ENCODE measurements at regions not wholly inside any gene's neighbourhood (a gene's known extent, or its start where the extent isn't known, plus 50 kb on each side); places are given as distances from the start of the nearest gene placed in this dataset.

DNA sequence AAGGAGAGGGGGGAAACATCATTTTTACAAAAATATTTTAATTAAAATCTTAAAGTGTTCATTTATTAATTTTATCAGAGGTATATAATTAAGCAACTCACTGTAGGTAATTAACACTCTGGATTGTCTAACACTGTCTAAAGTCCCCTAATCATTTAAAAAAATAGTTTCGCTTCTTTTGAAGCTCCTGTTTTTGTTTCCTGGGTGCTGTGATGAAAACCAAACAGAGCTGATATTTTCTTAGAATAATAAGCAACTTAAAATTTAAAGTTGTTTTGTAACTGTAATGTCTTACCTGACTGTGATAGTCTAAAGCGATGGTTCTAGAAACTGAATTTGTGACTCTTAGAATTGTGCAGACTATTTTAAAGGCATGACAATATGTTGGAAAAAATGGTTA lies 961.0 kb downstream of the GATA3 start:
- H3K27ac ChIP-seq (ENCODE audit: low read length) = no peak overlapping the region
- H3K4me1 ChIP-seq (ENCODE audit: insufficient read depth, low read length) = peaks cover 4% of the 10 kb centered on the region; the same call in 1 of the 2 replicates
- H3K9me3 ChIP-seq (ENCODE audit: insufficient read depth, low read depth, low read length) = no peaks in the 10 kb centered on the region
- no peaks in the 10 kb centered on the region for H3K27me3 ChIP-seq (ENCODE audit: insufficient read depth, low read length)
- H3K9ac ChIP-seq (ENCODE audit: low read depth, low read length) = no peak overlapping the region
- H3K4me3 ChIP-seq (ENCODE audit: low read length) = no peak overlapping the region
- no peaks in the 10 kb centered on the region for H3K36me3 ChIP-seq (ENCODE audit: insufficient read depth, low read depth, low read length)

DNA sequence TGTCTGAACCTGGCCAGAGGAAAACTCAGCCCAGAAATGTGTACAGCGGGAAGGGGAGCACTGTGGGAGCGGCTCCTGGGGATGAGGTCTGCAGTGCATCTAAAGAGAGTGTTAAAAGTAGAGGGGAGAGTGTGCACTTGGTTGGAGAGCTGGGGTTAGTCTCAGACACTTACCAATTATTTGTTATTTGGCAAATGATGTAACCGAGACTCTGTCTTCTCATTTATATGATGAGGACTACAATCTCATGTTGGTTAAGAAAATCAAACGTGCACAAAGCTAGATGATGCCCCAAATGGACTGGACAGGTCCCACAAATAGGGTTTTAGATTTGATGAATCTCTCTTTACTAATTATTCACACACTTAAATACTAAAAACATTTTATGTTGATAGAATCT lies 962.4 kb downstream of the GATA3 start:
- Histone ChIP-seq H3K36me3 (ENCODE audit: insufficient read depth, low read depth, low read length) (no peaks in the 10 kb centered on the region), H3K4me3 (ENCODE audit: low read length) (no peak overlapping the region), H3K9me3 (ENCODE audit: insufficient read depth, low read depth, low read length) (no peaks in the 10 kb centered on the region), H3K9ac (ENCODE audit: low read depth, low read length) (no peak overlapping the region), H3K27ac (ENCODE audit: low read length) (no peak overlapping the region), H3K27me3 (ENCODE audit: insufficient read depth, low read length) (no peaks in the 10 kb centered on the region), H3K4me1 (ENCODE audit: insufficient read depth, low read length) (peaks cover 3% of the 10 kb centered on the region; the same call in 1 of the 2 replicates)

DNA sequence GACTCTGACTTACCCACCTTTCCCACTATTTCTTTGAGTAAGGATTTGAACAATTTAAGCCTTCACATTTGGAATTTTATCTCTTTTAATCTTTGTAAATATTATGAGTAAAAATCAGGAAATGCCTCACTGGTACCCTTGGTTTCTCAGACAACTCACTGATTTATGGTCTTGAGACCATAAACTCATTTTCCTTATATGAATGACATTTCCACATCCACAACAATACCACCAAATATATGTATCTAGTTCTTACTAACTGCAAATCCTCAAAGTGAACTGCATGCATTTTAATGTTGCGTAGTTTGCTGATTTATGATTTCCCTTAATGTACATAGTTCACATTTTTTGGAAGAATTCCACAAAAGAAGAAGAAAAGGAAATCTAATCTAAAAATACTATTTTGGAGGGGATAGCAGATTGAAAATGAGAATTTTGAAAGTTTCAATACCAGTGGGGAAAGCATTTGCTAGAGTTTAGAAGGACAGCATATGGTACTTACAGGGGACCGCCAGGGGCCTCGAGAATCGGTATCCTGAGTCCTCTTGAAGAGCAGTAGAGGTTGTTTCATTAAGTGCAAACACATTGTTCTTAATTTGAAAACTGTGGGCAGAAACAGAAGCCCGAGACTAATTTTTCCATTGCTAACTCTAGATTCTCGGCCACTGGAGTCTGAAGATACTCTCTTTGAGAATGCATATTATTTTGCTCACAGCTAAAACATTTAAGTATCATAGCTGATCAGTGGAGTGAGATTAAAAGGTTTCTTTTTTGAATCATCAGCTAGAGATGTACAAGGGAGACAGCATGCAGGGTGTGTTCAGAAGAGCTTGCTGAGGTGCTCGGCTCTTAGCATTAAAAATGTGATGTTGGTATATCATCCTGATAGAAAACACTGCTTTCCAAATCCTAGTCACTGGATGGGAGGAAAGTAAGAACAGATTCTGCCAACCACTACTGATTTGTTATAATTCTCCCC lies 964.0 kb downstream of the GATA3 start:
- no peak overlapping the region for H3K4me3 ChIP-seq (ENCODE audit: low read length)
- no peaks in the 10 kb centered on the region for H3K9me3 ChIP-seq (ENCODE audit: insufficient read depth, low read depth, low read length)
- H3K27me3 ChIP-seq (ENCODE audit: insufficient read depth, low read length) = no peaks in the 10 kb centered on the region
- no peak overlapping the region for H3K27ac ChIP-seq (ENCODE audit: low read length)
- no peak overlapping the region for H3K9ac ChIP-seq (ENCODE audit: low read depth, low read length)
- H3K4me1 ChIP-seq (ENCODE audit: insufficient read depth, low read length) = peaks cover 3% of the 10 kb centered on the region; the same call in 1 of the 2 replicates
- no peaks in the 10 kb centered on the region for H3K36me3 ChIP-seq (ENCODE audit: insufficient read depth, low read depth, low read length)

- Histone ChIP-seq H3K36me3 (ENCODE audit: insufficient read depth, low read depth, low read length) (no peaks in the 10 kb centered on the region), H3K4me1 (ENCODE audit: insufficient read depth, low read length) (peaks cover 3% of the 10 kb centered on the region; the same call in 1 of the 2 replicates), H3K27me3 (ENCODE audit: insufficient read depth, low read length) (no peaks in the 10 kb centered on the region), H3K9ac (ENCODE audit: low read depth, low read length) (no peak overlapping the region), H3K4me3 (ENCODE audit: low read length) (no peak overlapping the region), H3K27ac (ENCODE audit: low read length) (no peak overlapping the region), H3K9me3 (ENCODE audit: insufficient read depth, low read depth, low read length) (no peaks in the 10 kb centered on the region)
Measured at GRCh38 chr10:9023206-9023605, 968.7 kb downstream of the GATA3 start.

- H3K4me1 ChIP-seq (ENCODE audit: insufficient read depth, low read length) = peaks cover 3% of the 10 kb centered on the region; the same call in 1 of the 2 replicates
- H3K27me3 ChIP-seq (ENCODE audit: insufficient read depth, low read length) = no peaks in the 10 kb centered on the region
- no peak overlapping the region for H3K4me3 ChIP-seq (ENCODE audit: low read length)
- no peak overlapping the region for H3K9ac ChIP-seq (ENCODE audit: low read depth, low read length)
- H3K36me3 ChIP-seq (ENCODE audit: insufficient read depth, low read depth, low read length) = no peaks in the 10 kb centered on the region
- no peak overlapping the region for H3K27ac ChIP-seq (ENCODE audit: low read length)
- no peaks in the 10 kb centered on the region for H3K9me3 ChIP-seq (ENCODE audit: insufficient read depth, low read depth, low read length)
Measured at GRCh38 chr10:9024210-9024609, 969.7 kb downstream of the GATA3 start.

- Histone ChIP-seq H3K27ac (ENCODE audit: low read length) (no peak overlapping the region), H3K9me3 (ENCODE audit: insufficient read depth, low read depth, low read length) (no peaks in the 10 kb centered on the region), H3K4me3 (ENCODE audit: low read length) (no peak overlapping the region), H3K9ac (ENCODE audit: low read depth, low read length) (no peak overlapping the region), H3K4me1 (ENCODE audit: insufficient read depth, low read length) (no peaks in the 10 kb centered on the region), H3K27me3 (ENCODE audit: insufficient read depth, low read length) (no peaks in the 10 kb centered on the region), H3K36me3 (ENCODE audit: insufficient read depth, low read depth, low read length) (no peaks in the 10 kb centered on the region)
Measured at GRCh38 chr10:9028231-9028630, 973.7 kb downstream of the GATA3 start.

- H3K9me3 ChIP-seq (ENCODE audit: insufficient read depth, low read depth, low read length) = no peaks in the 10 kb centered on the region
- H3K4me3 ChIP-seq (ENCODE audit: low read length) = no peak overlapping the region
- H3K4me1 ChIP-seq (ENCODE audit: insufficient read depth, low read length) = no peaks in the 10 kb centered on the region
- no peak overlapping the region for H3K27ac ChIP-seq (ENCODE audit: low read length)
- no peak overlapping the region for H3K9ac ChIP-seq (ENCODE audit: low read depth, low read length)
- no peaks in the 10 kb centered on the region for H3K36me3 ChIP-seq (ENCODE audit: insufficient read depth, low read depth, low read length)
- no peaks in the 10 kb centered on the region for H3K27me3 ChIP-seq (ENCODE audit: insufficient read depth, low read length)
Measured at GRCh38 chr10:9035355-9035754, 980.9 kb downstream of the GATA3 start.

DNA sequence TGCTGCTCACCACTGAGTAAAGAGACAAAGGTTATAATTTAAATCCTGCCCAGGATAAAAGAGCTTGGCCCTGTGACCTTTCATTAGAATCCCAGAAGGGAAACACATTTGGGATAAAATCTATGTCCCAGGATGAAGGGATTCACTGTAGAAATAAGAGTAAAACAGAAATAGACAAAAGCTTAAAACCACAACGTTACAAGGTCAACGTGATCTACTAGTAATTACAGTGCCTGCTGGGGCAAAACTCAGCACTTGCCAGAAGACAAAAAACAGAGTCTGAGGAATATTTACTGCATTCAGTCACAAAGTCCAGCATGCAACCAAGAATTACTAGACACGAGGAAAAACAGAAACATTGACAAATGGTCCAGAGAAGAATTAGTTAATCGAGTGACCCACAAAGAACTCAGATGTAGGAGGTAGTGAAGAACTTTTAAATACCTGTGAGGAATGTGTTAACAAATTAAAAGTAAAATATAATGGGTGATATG lies 982.3 kb downstream of the GATA3 start:
- H3K4me3 ChIP-seq (ENCODE audit: low read length) = no peak overlapping the region
- no peaks in the 10 kb centered on the region for H3K9me3 ChIP-seq (ENCODE audit: insufficient read depth, low read depth, low read length)
- H3K9ac ChIP-seq (ENCODE audit: low read depth, low read length) = no peak overlapping the region
- no peaks in the 10 kb centered on the region for H3K4me1 ChIP-seq (ENCODE audit: insufficient read depth, low read length)
- no peaks in the 10 kb centered on the region for H3K36me3 ChIP-seq (ENCODE audit: insufficient read depth, low read depth, low read length)
- H3K27me3 ChIP-seq (ENCODE audit: insufficient read depth, low read length) = no peaks in the 10 kb centered on the region
- H3K27ac ChIP-seq (ENCODE audit: low read length) = no peak overlapping the region

DNA sequence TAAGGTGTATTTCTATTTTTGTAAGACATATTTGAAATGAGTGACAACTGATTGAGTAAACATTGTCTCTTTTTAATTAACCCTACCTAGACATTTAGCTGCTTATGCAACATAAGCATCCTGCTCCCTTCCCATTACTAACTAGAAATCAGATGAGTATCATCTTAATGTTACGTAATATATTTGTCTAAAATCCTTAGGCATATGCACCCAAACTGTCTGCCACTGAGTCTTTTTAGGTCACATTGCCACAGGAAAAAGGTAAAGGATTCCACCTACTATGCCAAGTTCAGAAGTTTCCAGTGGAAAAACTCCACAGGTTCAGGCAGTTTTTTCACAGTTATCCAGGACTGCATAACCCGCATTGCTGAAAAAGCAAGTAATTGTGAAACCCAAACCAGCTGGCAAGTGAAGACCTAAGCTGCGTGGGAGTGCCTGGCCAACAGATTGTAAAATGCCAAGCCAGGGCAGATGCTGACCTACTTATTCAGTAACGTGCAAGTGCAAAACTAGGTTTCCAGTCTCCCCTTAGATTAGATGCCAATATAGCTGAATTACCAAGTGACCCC lies 983.7 kb downstream of the GATA3 start:
- Histone ChIP-seq H3K27me3 (ENCODE audit: insufficient read depth, low read length) (no peaks in the 10 kb centered on the region), H3K4me3 (ENCODE audit: low read length) (no peak overlapping the region), H3K9me3 (ENCODE audit: insufficient read depth, low read depth, low read length) (no peaks in the 10 kb centered on the region), H3K9ac (ENCODE audit: low read depth, low read length) (no peak overlapping the region), H3K36me3 (ENCODE audit: insufficient read depth, low read depth, low read length) (no peaks in the 10 kb centered on the region), H3K27ac (ENCODE audit: low read length) (no peak overlapping the region), H3K4me1 (ENCODE audit: insufficient read depth, low read length) (no peaks in the 10 kb centered on the region)

GRCh38 chr10:9043466-9043865 lies 989.0 kb downstream of the GATA3 start:
- H3K27ac ChIP-seq (ENCODE audit: low read length) = no peak overlapping the region
- no peaks in the 10 kb centered on the region for H3K4me1 ChIP-seq (ENCODE audit: insufficient read depth, low read length)
- no peak overlapping the region for H3K4me3 ChIP-seq (ENCODE audit: low read length)
- H3K36me3 ChIP-seq (ENCODE audit: insufficient read depth, low read depth, low read length) = no peaks in the 10 kb centered on the region
- H3K9me3 ChIP-seq (ENCODE audit: insufficient read depth, low read depth, low read length) = no peaks in the 10 kb centered on the region; the same call in 1 of the 2 replicates
- no peaks in the 10 kb centered on the region for H3K27me3 ChIP-seq (ENCODE audit: insufficient read depth, low read length)
- H3K9ac ChIP-seq (ENCODE audit: low read depth, low read length) = no peak overlapping the region

DNA sequence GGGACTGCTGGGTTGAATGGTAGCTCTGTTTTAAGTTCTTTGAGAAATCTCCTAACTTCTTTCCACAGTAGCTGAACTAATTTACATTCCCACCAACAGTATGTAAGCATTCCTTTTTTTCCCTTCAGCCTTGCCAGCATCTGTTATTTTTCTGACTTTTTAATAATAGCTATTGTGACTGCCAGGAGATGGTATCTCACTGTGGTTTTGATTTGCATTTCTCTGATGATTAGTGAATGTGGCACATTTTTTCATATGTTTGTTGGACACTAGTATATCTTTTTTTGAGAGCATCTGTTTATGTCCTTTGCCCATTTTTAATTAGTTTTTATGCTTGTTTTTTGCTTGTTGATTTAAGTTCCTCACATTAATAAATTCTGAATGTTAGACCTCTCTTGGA lies 990.8 kb downstream of the GATA3 start:
- H3K4me3 ChIP-seq (ENCODE audit: low read length) = no peak overlapping the region
- no peaks in the 10 kb centered on the region for H3K36me3 ChIP-seq (ENCODE audit: insufficient read depth, low read depth, low read length)
- no peaks in the 10 kb centered on the region for H3K27me3 ChIP-seq (ENCODE audit: insufficient read depth, low read length)
- no peak overlapping the region for H3K27ac ChIP-seq (ENCODE audit: low read length)
- H3K9me3 ChIP-seq (ENCODE audit: insufficient read depth, low read depth, low read length) = no peaks in the 10 kb centered on the region; the same call in 1 of the 2 replicates
- H3K9ac ChIP-seq (ENCODE audit: low read depth, low read length) = no peak overlapping the region
- no peaks in the 10 kb centered on the region for H3K4me1 ChIP-seq (ENCODE audit: insufficient read depth, low read length)
